Stomach (tissue), 4 donors: ENCODE measurements at regions not wholly inside any gene's neighbourhood (a gene's known extent, or its start where the extent isn't known, plus 50 kb on each side); places are given as distances from the start of the nearest gene placed in this dataset.

Experiments
- CTCF ChIP-seq, 7 experiments: fragments of 450-650 bp in 4 of 7; fragments of 200-600 bp in 3 of 7; sonication (generic) in 3 of 7; IDR thresholded peaks; one replicate each; pipeline ENCODE4 v1.5.1; 2016 to 2019; ENCODE audit warnings: antibody characterized with exemption in 7 of 7, control low read depth in 2 of 7, mild to moderate bottlenecking in 1 of 7
- POLR2A ChIP-seq, 4 donors: fragments of 450-650 bp; IDR thresholded peaks; one replicate each; pipeline ENCODE4 v1.6.1; 2016; ENCODE audit warnings: antibody characterized with exemption in 4 of 4, control low read depth in 2 of 4, mild to moderate bottlenecking in 1 of 4, moderate library complexity in 1 of 4

GRCh38 chrX:8870411-8870810 is 69.2 kb upstream of the FAM9A start:
- TF ChIP-seq POLR2A (IDR thresholded peaks at IDR 0.05) (no peak), CTCF (IDR thresholded peaks at IDR 0.05) (no peak)
